GM19395 (cell line): ENCODE measurements at regions not wholly inside any gene's neighbourhood (a gene's known extent, or its start where the extent isn't known, plus 50 kb on each side); places are given as distances from the start of the nearest gene placed in this dataset.
"Not testable (repeated sequence)": the region's sequence is repeated elsewhere in the genome, so short reads cannot be mapped to it uniquely, and the experiment has no call there.

Experiments used
- ATAC-seq: cut with Tn5 transposase; IDR thresholded peaks from one replicate; pipeline ENCODE4 v1.9.1; 2021; ENCODE audit warnings: mild to moderate bottlenecking, moderate library complexity; ENCODE audit not compliant: unreplicated experiment

- no peak for ATAC-seq
These were observed 161.2 kb upstream of the BCOR start for GRCh38 chrX:40258909-40259308.

GRCh38 chrX:40253771-40254170 is 156.0 kb upstream of the BCOR start:
- ATAC-seq: no peak

GRCh38 chrX:40249582-40249981 is 151.8 kb upstream of the BCOR start:
- no peak for ATAC-seq

GRCh38 chrX:40248822-40249221 is 151.1 kb upstream of the BCOR start:
- ATAC-seq: no peak

GRCh38 chrX:40247848-40248622 is 150.3 kb upstream of the BCOR start:
- ATAC-seq: no peak

GRCh38 chrX:40247382-40247781 is 149.6 kb upstream of the BCOR start:
- ATAC-seq: no peak

GRCh38 chrX:40245488-40246071 is 147.8 kb upstream of the BCOR start:
- no peak for ATAC-seq

- no peak for ATAC-seq
These were observed 147.2 kb upstream of the BCOR start for GRCh38 chrX:40244980-40245379.

- ATAC-seq: no peak
These were observed 146.2 kb upstream of the BCOR start for GRCh38 chrX:40243755-40244515.

GRCh38 chrX:40240844-40241243 is 143.1 kb upstream of the BCOR start:
- no peak for ATAC-seq

GRCh38 chrX:40237731-40238178 is 140.0 kb upstream of the BCOR start:
- no peak for ATAC-seq

- no peak for ATAC-seq
These were observed 132.9 kb upstream of the BCOR start for GRCh38 chrX:40230646-40231045.

- ATAC-seq: no peak
These were observed 129.4 kb upstream of the BCOR start for GRCh38 chrX:40227125-40227524.

- ATAC-seq: no peak
These were observed 126.9 kb upstream of the BCOR start for GRCh38 chrX:40224658-40225057.

GRCh38 chrX:40222612-40223011 is 124.9 kb upstream of the BCOR start:
- not testable (repeated sequence) for ATAC-seq

GRCh38 chrX:40213092-40213491 is 115.3 kb upstream of the BCOR start:
- ATAC-seq: no peak

- no peak for ATAC-seq
These were observed 112.3 kb upstream of the BCOR start for GRCh38 chrX:40209951-40210617.

GRCh38 chrX:40207626-40208025 is 109.9 kb upstream of the BCOR start:
- ATAC-seq: no peak

- ATAC-seq: no peak
These were observed 107.7 kb upstream of the BCOR start for GRCh38 chrX:40205471-40205870.

GRCh38 chrX:40202456-40202855 is 104.7 kb upstream of the BCOR start:
- no peak for ATAC-seq

GRCh38 chrX:40201329-40201885 is 103.6 kb upstream of the BCOR start:
- ATAC-seq: peak; percentile 95
